ENCODE measurements at regions not wholly inside any gene's neighbourhood (a gene's known extent, or its start where the extent isn't known, plus 50 kb on each side); places are given as distances from the start of the nearest gene placed in this dataset.

DNA sequence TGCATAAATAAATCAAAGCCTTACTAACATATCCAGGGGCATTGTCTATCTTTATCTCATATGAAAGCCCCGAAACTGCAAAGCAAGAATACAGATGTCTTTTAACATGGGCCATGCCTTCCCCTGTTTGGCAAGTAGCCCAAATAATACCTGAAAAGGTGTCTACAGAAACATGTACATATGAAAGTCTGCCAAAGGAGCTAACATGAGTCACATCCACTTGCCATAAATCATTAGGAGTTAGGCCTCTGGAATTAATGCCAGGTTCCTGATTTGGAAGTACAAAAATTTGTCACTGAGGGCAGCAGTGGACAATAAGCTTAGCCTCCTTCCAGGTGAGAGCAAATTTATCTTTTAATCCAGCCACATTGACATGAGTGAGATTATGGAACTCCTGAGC, 85.5 kb upstream of the PGR start:
- no peak for TF ChIP-seq POLR2AphosphoS5 (IDR thresholded peaks at IDR 0.05)
- TF ChIP-seq, protein P1, sequence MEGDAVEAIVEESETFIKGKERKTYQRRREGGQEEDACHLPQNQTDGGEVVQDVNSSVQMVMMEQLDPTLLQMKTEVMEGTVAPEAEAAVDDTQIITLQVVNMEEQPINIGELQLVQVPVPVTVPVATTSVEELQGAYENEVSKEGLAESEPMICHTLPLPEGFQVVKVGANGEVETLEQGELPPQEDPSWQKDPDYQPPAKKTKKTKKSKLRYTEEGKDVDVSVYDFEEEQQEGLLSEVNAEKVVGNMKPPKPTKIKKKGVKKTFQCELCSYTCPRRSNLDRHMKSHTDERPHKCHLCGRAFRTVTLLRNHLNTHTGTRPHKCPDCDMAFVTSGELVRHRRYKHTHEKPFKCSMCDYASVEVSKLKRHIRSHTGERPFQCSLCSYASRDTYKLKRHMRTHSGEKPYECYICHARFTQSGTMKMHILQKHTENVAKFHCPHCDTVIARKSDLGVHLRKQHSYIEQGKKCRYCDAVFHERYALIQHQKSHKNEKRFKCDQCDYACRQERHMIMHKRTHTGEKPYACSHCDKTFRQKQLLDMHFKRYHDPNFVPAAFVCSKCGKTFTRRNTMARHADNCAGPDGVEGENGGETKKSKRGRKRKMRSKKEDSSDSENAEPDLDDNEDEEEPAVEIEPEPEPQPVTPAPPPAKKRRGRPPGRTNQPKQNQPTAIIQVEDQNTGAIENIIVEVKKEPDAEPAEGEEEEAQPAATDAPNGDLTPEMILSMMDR (IDR thresholded peaks at IDR 0.05) = no peak

All from prostate gland (tissue), 2 donors.